ENCODE measurements at regions not wholly inside any gene's neighbourhood (a gene's known extent, or its start where the extent isn't known, plus 50 kb on each side); places are given as distances from the start of the nearest gene placed in this dataset.
"Not testable (repeated sequence)": the region's sequence is repeated elsewhere in the genome, so short reads cannot be mapped to it uniquely, and the experiment has no call there.

- Histone ChIP-seq H3K27ac (no peak overlapping the region), H3K4me1 (no peaks in the 10 kb centered on the region), H3K36me3 (ENCODE audit: low read depth, missing control alignments) (no peaks in the 10 kb centered on the region), H3K4me3 (no peak overlapping the region), H3K9me3 (no peaks in the 10 kb centered on the region), H3K27me3 (no peaks in the 10 kb centered on the region)
- DNase-seq, result no peak
- TF ChIP-seq CTCF (IDR thresholded peaks at IDR 0.05) (no peak), POLR2A (IDR thresholded peaks at IDR 0.05) (no peak)
- intact Hi-C loops (cut with DNase I; ENCODE audit: low total_unique reads), result no loop called here
- 88 to 92% methylated on average over 2 of the region's 2 CpGs for WGBS, 2 donors
Measured at GRCh38 chr3:140857993-140858392, 83.6 kb upstream of the SLC25A36 start.

DNA sequence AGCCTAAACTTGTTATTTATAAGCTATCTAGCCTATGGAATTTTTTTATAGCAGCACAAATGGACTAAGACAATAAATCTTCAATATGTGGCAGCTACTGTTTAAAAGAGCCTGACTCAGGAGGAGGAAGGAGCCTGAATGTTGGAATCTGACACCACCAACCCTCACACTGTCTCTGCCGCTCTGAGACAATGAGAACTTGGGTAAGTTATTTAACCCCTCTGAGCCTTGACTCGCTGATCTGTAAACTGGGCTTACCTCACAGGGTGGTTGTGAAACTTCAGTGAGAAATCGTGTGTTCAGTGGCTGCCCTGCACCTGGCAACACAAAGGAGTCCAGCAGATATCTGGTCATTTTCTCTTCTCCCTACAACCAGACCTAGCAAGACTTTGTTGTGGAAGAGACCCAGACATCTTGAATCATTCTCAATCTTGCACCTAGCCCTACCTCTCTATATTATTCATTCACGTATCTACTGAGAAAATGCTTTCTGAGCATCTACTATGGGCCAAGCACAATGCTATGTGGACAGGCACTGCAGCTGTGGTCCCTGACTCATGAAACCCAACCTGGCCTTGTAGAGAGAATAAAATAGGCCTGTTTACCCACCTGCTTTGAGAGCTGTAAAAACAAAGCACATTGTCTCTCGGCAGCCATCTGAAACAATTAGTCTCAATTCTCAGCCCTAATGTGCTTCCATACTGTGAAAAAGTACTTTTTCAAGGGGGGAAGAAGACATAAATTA lies 81.9 kb upstream of the SLC25A36 start:
- TF ChIP-seq CTCF (IDR thresholded peaks at IDR 0.05) (no peak), POLR2A (IDR thresholded peaks at IDR 0.05) (no peak)
- WGBS, 2 donors, result 79 to 84% methylated on average over 4 to 5 of the region's 5 CpGs
- no peak overlapping the region for H3K27ac ChIP-seq
- no peaks in the 10 kb centered on the region for H3K27me3 ChIP-seq
- no peak for DNase-seq
- H3K4me1 ChIP-seq, result no peaks in the 10 kb centered on the region
- no peak overlapping the region for H3K4me3 ChIP-seq
- intact Hi-C loops (cut with DNase I; ENCODE audit: low total_unique reads), result no loop called here
- no peaks in the 10 kb centered on the region for H3K9me3 ChIP-seq
- H3K36me3 ChIP-seq (ENCODE audit: low read depth, missing control alignments), result no peaks in the 10 kb centered on the region

DNA sequence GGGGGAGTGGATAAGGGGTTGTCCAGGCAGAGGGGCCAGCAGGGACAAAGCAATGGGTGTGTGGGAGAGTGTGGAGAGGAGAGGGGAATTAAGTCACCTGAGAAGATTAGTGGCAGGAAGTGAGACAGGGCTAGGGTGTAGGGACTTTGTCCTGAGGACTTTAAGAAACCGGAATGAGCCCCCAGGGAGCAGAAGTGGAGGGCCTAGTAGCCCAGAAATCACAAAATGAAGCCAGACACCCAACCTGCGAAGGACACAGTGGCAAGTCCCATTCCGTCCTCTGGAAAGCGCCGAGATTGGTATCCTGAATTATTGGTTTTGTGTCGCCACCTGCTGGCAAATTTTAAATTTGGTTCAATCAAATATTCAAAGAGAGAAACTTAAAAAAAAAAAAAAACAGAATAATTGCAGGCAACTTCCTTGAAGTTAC lies 78.0 kb upstream of the SLC25A36 start:
- H3K9me3 ChIP-seq, result no peaks in the 10 kb centered on the region
- H3K27ac ChIP-seq, result no peak overlapping the region
- no peak for TF ChIP-seq POLR2A (IDR thresholded peaks at IDR 0.05)
- TF ChIP-seq CTCF (IDR thresholded peaks at IDR 0.05), result peak; percentile 37 to 56 (median 49)
- intact Hi-C loops (cut with DNase I; ENCODE audit: low total_unique reads), result no loop called here
- DNase-seq, result peak; percentile 80
- H3K27me3 ChIP-seq, result no peaks in the 10 kb centered on the region
- no peak overlapping the region for H3K4me3 ChIP-seq
- no peaks in the 10 kb centered on the region for H3K36me3 ChIP-seq (ENCODE audit: low read depth, missing control alignments)
- WGBS, 2 donors, result 17 to 36% methylated on average over 6 of the region's 6 CpGs
- H3K4me1 ChIP-seq, result no peaks in the 10 kb centered on the region

DNA sequence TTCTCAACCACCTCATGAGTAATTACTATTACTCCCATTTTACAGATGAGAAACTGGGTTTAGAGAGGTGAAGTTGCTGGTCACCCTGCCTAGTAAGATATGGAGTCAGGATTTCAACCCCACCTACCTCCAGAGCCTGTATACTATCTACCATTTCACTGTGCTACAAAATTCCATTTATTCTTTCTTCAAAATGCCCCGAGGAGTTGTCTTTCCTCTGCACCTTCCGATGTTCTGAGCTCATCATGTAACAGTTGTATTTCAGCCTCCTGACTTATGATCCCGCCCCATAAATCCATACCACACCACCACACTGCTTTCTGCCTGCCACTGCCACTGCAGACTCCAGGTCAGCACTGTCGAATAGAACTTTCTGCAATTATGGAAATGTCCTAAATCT lies 71.3 kb upstream of the SLC25A36 start:
- TF ChIP-seq CTCF (IDR thresholded peaks at IDR 0.05) (no peak), POLR2A (IDR thresholded peaks at IDR 0.05) (no peak)
- no peaks in the 10 kb centered on the region for H3K27me3 ChIP-seq
- H3K36me3 ChIP-seq (ENCODE audit: low read depth, missing control alignments), result no peaks in the 10 kb centered on the region
- intact Hi-C loops (cut with DNase I; ENCODE audit: low total_unique reads), result no loop called here
- no peaks in the 10 kb centered on the region for H3K9me3 ChIP-seq
- no peak overlapping the region for H3K27ac ChIP-seq
- 84 to 85% methylated on average over 4 of the region's 4 CpGs for WGBS, 2 donors
- no peak for DNase-seq
- no peak overlapping the region for H3K4me3 ChIP-seq
- H3K4me1 ChIP-seq, result no peaks in the 10 kb centered on the region

- no peaks in the 10 kb centered on the region for H3K9me3 ChIP-seq
- no peak overlapping the region for H3K27ac ChIP-seq
- H3K27me3 ChIP-seq, result no peaks in the 10 kb centered on the region
- H3K4me3 ChIP-seq, result no peak overlapping the region
- 83 to 86% methylated on average over 2 of the region's 2 CpGs for WGBS, 2 donors
- no peaks in the 10 kb centered on the region for H3K36me3 ChIP-seq (ENCODE audit: low read depth, missing control alignments)
- intact Hi-C loops (cut with DNase I; ENCODE audit: low total_unique reads), result no loop called here
- TF ChIP-seq POLR2A (IDR thresholded peaks at IDR 0.05), result no peak
- TF ChIP-seq CTCF (IDR thresholded peaks at IDR 0.05), result no peak
- no peaks in the 10 kb centered on the region for H3K4me1 ChIP-seq
- DNase-seq, result no peak
Measured at GRCh38 chr3:140871022-140871421, 70.6 kb upstream of the SLC25A36 start.

- DNase-seq; H3K27me3 ChIP-seq; intact Hi-C loops (cut with DNase I; ENCODE audit: low total_unique reads); H3K4me3 ChIP-seq; H3K36me3 ChIP-seq (ENCODE audit: low read depth, missing control alignments); H3K27ac ChIP-seq; H3K4me1 ChIP-seq; H3K9me3 ChIP-seq: not testable (repeated sequence)
- WGBS, 2 donors, result 75 to 76% methylated on average over 4 of the region's 4 CpGs
Measured at GRCh38 chr3:140872165-140872564, 69.5 kb upstream of the SLC25A36 start.
